WTC11 (cell line): ENCODE measurements at regions not wholly inside any gene's neighbourhood (a gene's known extent, or its start where the extent isn't known, plus 50 kb on each side); places are given as distances from the start of the nearest gene placed in this dataset.

Experiments used
- ATAC-seq: fragments of 200-7000 bp; cut with Tn5 transposase; 2 replicates; pipeline ENCODE4 v1.10.0; 2021; ENCODE audit warnings: mild to moderate bottlenecking, moderate library complexity
- CTCF ChIA-PET: fragments of 300-600 bp; sonication (Branson Sonifier 250); formaldehyde crosslinking; loops from one replicate; lab custom pipeline; 2021; ENCODE audit warnings: antibody characterized with exemption; lab: Charles Lee
- POLR2A ChIA-PET: fragments of 350-600 bp; sonication (Branson Sonifier 250); formaldehyde crosslinking; loops from one replicate; lab custom pipeline; 2021; ENCODE audit warnings: antibody characterized with exemption; lab: Charles Lee
- DNase-seq: peaks from one replicate; pipeline ENCODE4 v3.0.0; 2021; ENCODE audit warnings: low spot score
- H3K27ac Mint-ChIP-seq: 2 replicates; pipeline ENCODE4 v1.8.0; 2021; ENCODE audit warnings: mixed read lengths
- H3K27me3 Mint-ChIP-seq: 2 replicates; pipeline ENCODE4 v1.8.0; 2021; ENCODE audit warnings: low read depth, mild to moderate bottlenecking, moderate library complexity, mixed read lengths
- H3K36me3 Mint-ChIP-seq: 2 replicates; pipeline ENCODE4 v1.8.0; 2021; ENCODE audit warnings: mixed read lengths
- H3K4me1 Mint-ChIP-seq: 2 replicates; pipeline ENCODE4 v1.8.0; 2022; ENCODE audit warnings: mixed read lengths
- H3K4me3 Mint-ChIP-seq: 2 replicates; pipeline ENCODE4 v1.8.0; 2021; ENCODE audit warnings: mild to moderate bottlenecking, moderate library complexity, mixed read lengths
- H3K9me3 Mint-ChIP-seq: 2 replicates; pipeline ENCODE4 v1.8.0; 2021; ENCODE audit warnings: mixed read lengths
- ARID4B ChIP-seq: sonication (generic); formaldehyde crosslinking; IDR thresholded peaks from 2 replicates; pipeline ENCODE4 v1.8.0; 2023; ENCODE audit warnings: missing genetic modification reagents, mild to moderate bottlenecking, borderline replicate concordance
- CREM ChIP-seq: sonication (generic); formaldehyde crosslinking; IDR thresholded peaks from 2 replicates; pipeline ENCODE4 v1.8.1; 2022; ENCODE audit warnings: mild to moderate bottlenecking, missing genetic modification reagents, moderate library complexity
- CTCF ChIP-seq: fragments of 200-600 bp; IDR thresholded peaks from 2 replicates; pipeline ENCODE4 v1.8.0; 2022; ENCODE audit warnings: antibody characterized with exemption
- E2F1 ChIP-seq: sonication (generic); formaldehyde crosslinking; IDR thresholded peaks from 2 replicates; pipeline ENCODE4 v1.8.0; 2022; ENCODE audit warnings: mild to moderate bottlenecking, missing genetic modification reagents
- EMX1 ChIP-seq: fragments of 250-450 bp; sonication (Bioruptor Pico); IDR thresholded peaks from 2 replicates; pipeline ENCODE4 v1.8.0; 2021; ENCODE audit warnings: mild to moderate bottlenecking
- ESRRA ChIP-seq: sonication (generic); formaldehyde crosslinking; IDR thresholded peaks from 2 replicates; pipeline ENCODE4 v1.8.1; 2022; ENCODE audit warnings: mild to moderate bottlenecking, missing genetic modification reagents, borderline replicate concordance
- HMGXB4 ChIP-seq: sonication (generic); formaldehyde crosslinking; IDR thresholded peaks from 2 replicates; pipeline ENCODE4 v1.8.1; 2023; ENCODE audit warnings: mild to moderate bottlenecking, moderate library complexity, missing genetic modification reagents
- NR1H2 ChIP-seq: sonication (generic); formaldehyde crosslinking; IDR thresholded peaks from 2 replicates; pipeline ENCODE4 v1.9.0; 2021; ENCODE audit warnings: mild to moderate bottlenecking, moderate library complexity, missing genetic modification reagents
- RELA ChIP-seq: sonication (generic); formaldehyde crosslinking; IDR thresholded peaks from 2 replicates; pipeline ENCODE4 v1.8.1; 2022; ENCODE audit warnings: missing genetic modification reagents, mild to moderate bottlenecking, borderline replicate concordance
- RORB ChIP-seq: fragments of 250-450 bp; sonication (Bioruptor Pico); IDR thresholded peaks from 2 replicates; pipeline ENCODE4 v1.9.0; 2021; ENCODE audit warnings: mild to moderate bottlenecking
- TEAD4 ChIP-seq: sonication (generic); formaldehyde crosslinking; IDR thresholded peaks from 2 replicates; pipeline ENCODE4 v1.8.0; 2022; ENCODE audit warnings: mild to moderate bottlenecking, missing genetic modification reagents
- TP53 ChIP-seq: sonication (generic); formaldehyde crosslinking; IDR thresholded peaks from 2 replicates; pipeline ENCODE4 v1.8.1; 2023; ENCODE audit warnings: mild to moderate bottlenecking, missing genetic modification reagents

GRCh38 chr5:31008231-31008630 lies 185.3 kb upstream of the CDH6 start:
- Mint-ChIP-seq H3K27ac (no peak overlapping the region), H3K4me1 (no peaks in the 10 kb centered on the region), H3K9me3 (peaks cover 31% of the 10 kb centered on the region), H3K27me3 (no peaks in the 10 kb centered on the region), H3K36me3 (peaks cover 3% of the 10 kb centered on the region; the same call in 1 of the 2 replicates), H3K4me3 (no peak overlapping the region)
- ChIA-PET CTCF (interaction anchor here (0.8 to 1.6 kb wide), 2 partner anchors 25 to 262 kb away, joined by 3 read pairs; no protein-coding TSS in a partner anchor), POLR2A (no interaction called here)
- DNase-seq (no peak), ATAC-seq (no peak)
- TF ChIP-seq TP53 (CRISPR knock-in tag) (no peak), NR1H2 (CRISPR knock-in tag) (no peak), EMX1 (CRISPR knock-in tag) (no peak), CREM (no peak), E2F1 (no peak), ESRRA (no peak), TEAD4 (CRISPR knock-in tag) (no peak), ARID4B (CRISPR knock-in tag) (no peak), RORB (CRISPR knock-in tag) (no peak), HMGXB4 (no peak), RELA (CRISPR knock-in tag) (no peak)
- TF ChIP-seq, all 79 proteins: peak for 0

GRCh38 chr5:31007672-31008071 lies 185.8 kb upstream of the CDH6 start:
- POLR2A ChIA-PET: no interaction called here

More at GRCh38 chr5:31007672-31008071, 185.8 kb upstream of the CDH6 start:
- Mint-ChIP-seq H3K4me1 (no peaks in the 10 kb centered on the region), H3K36me3 (peaks cover 3% of the 10 kb centered on the region; the same call in 1 of the 2 replicates), H3K4me3 (no peak overlapping the region), H3K27me3 (no peaks in the 10 kb centered on the region), H3K9me3 (peaks cover 36% of the 10 kb centered on the region), H3K27ac (no peak overlapping the region)
- CTCF ChIA-PET: interaction anchor here (0.8 to 1.6 kb wide), 4 partner anchors 24 to 263 kb away, joined by 3 to 7 read pairs (median 3); no protein-coding TSS in a partner anchor
- DNase-seq (peak; percentile 17), ATAC-seq (peak; percentile 55)
- no peak for TF ChIP-seq RELA (CRISPR knock-in tag)
- TF ChIP-seq CTCF: 0 out of 2 replicates have a peak, but pooled peaks have one; percentile 13
